Neural cell (in vitro differentiated cells): ENCODE measurements at regions not wholly inside any gene's neighbourhood (a gene's known extent, or its start where the extent isn't known, plus 50 kb on each side); places are given as distances from the start of the nearest gene placed in this dataset.

ENCODE experiments used
- H2AFZ ChIP-seq: fragments of 200-600, 300-800 bp; sonication (generic), shearing (Covaris generic); 2 replicates; pipeline ENCODE4 v1.6.0; 2014; ENCODE audit warnings: low read depth, mild to moderate bottlenecking, antibody characterized with exemption, low read length, moderate library complexity
- H3F3A ChIP-seq: fragments of 200-600 bp; shearing (Covaris generic); 2 replicates; pipeline ENCODE4 v1.6.1; 2016; ENCODE audit warnings: mild to moderate bottlenecking, moderate library complexity, mixed read lengths, antibody characterized with exemption, low read length; ENCODE audit not compliant: insufficient read depth, poor library complexity, severe bottlenecking
- H3K27ac ChIP-seq: fragments of 200-600, 300-800 bp; sonication (generic), shearing (Covaris generic); 2 replicates; pipeline ENCODE4 v1.5.1; 2014; ENCODE audit warnings: mild to moderate bottlenecking, low read length, moderate library complexity
- H3K27me3 ChIP-seq: fragments of 300-800, 200-600 bp; sonication (generic), shearing (Covaris generic); 2 replicates; pipeline ENCODE4 v1.6.0; 2014; ENCODE audit warnings: mild to moderate bottlenecking, low read depth, low read length, moderate library complexity; ENCODE audit not compliant: insufficient read depth
- H3K36me3 ChIP-seq: fragments of 300-800, 200-600 bp; sonication (generic), shearing (Covaris generic); 2 replicates; pipeline ENCODE4 v1.5.1; 2014; ENCODE audit warnings: mild to moderate bottlenecking, antibody characterized with exemption, low read length, moderate library complexity; ENCODE audit not compliant: insufficient read depth
- H3K4me2 ChIP-seq: fragments of 300-800, 200-600 bp; sonication (generic), shearing (Covaris generic); 2 replicates; pipeline ENCODE4 v1.6.0; 2014; ENCODE audit warnings: mild to moderate bottlenecking, low read length
- H3K4me3 ChIP-seq: fragments of 300-800, 200-600 bp; sonication (generic), shearing (Covaris generic); 2 replicates; pipeline ENCODE4 v1.5.1; 2014; ENCODE audit warnings: mild to moderate bottlenecking, low read length, moderate library complexity
- H3K79me2 ChIP-seq: fragments of 200-600 bp; shearing (Covaris generic); replicated peaks from 2 replicates; pipeline ENCODE4 v1.6.0; 2014; ENCODE audit warnings: mild to moderate bottlenecking, low read length, moderate library complexity; ENCODE audit not compliant: insufficient read depth
- H3K9ac ChIP-seq: fragments of 300-800, 200-600 bp; sonication (generic), shearing (Covaris generic); 2 replicates; pipeline ENCODE4 v1.6.1; 2016; ENCODE audit warnings: mild to moderate bottlenecking, low read length, mixed read lengths
- H3K9me2 ChIP-seq: fragments of 200-600 bp; shearing (Covaris generic); 2 replicates; pipeline ENCODE4 v1.6.1; 2016; ENCODE audit warnings: mild to moderate bottlenecking, low read length, mixed read lengths; ENCODE audit not compliant: insufficient read depth
- H3K9me3 ChIP-seq: fragments of 200-600, 300-800 bp; sonication (generic), shearing (Covaris generic); 2 replicates; pipeline ENCODE4 v1.6.1; 2016; ENCODE audit warnings: mild to moderate bottlenecking, mixed run types, low read length, moderate library complexity, mixed read lengths
- H4K20me1 ChIP-seq: fragments of 200-600 bp; shearing (Covaris generic); 2 replicates; pipeline ENCODE4 v1.6.1; 2016; ENCODE audit warnings: mild to moderate bottlenecking, mixed run types; ENCODE audit not compliant: insufficient read depth
- CTCF ChIP-seq: fragments of 450-650 bp; IDR thresholded peaks from 2 replicates; pipeline ENCODE4 v1.5.1; 2014; ENCODE audit warnings: antibody characterized with exemption, mild to moderate bottlenecking, moderate library complexity; ENCODE audit not compliant: poor library complexity, severe bottlenecking
- EP300 ChIP-seq: fragments of 450-650 bp; conservative IDR thresholded peaks from 2 replicates; pipeline ENCODE4 v1.6.1; 2014; ENCODE audit warnings: antibody characterized with exemption, mild to moderate bottlenecking, moderate library complexity; ENCODE audit not compliant: poor library complexity, severe bottlenecking
- EZH2 ChIP-seq: fragments of 200-600, 300-800 bp; shearing (Covaris generic), sonication (generic); IDR thresholded peaks from 2 replicates; pipeline ENCODE4 v1.6.1; 2014; ENCODE audit warnings: antibody characterized with exemption, low read length, borderline replicate concordance, mild to moderate bottlenecking; ENCODE audit not compliant: insufficient read depth, poor library complexity, severe bottlenecking
- MXI1 ChIP-seq: fragments of 450-650 bp; conservative IDR thresholded peaks from 2 replicates; pipeline ENCODE4 v1.6.1; 2014; ENCODE audit warnings: antibody characterized with exemption, mild to moderate bottlenecking; ENCODE audit not compliant: poor library complexity, severe bottlenecking
- POLR2AphosphoS5 ChIP-seq: IDR thresholded peaks from 2 replicates; pipeline ENCODE4 v1.6.1; 2012
- RAD21 ChIP-seq: fragments of 450-650 bp; conservative IDR thresholded peaks from 2 replicates; pipeline ENCODE4 v1.6.1; 2014; ENCODE audit warnings: antibody characterized with exemption, mild to moderate bottlenecking, moderate library complexity
- SMC3 ChIP-seq: fragments of 450-650 bp; conservative IDR thresholded peaks from 2 replicates; pipeline ENCODE4 v1.6.1; 2014; ENCODE audit warnings: antibody characterized with exemption, mild to moderate bottlenecking, moderate library complexity; ENCODE audit not compliant: poor library complexity
- TAF1 ChIP-seq: IDR thresholded peaks from 2 replicates; pipeline ENCODE4 v1.6.1; 2012; ENCODE audit warnings: low read depth
- TF ChIP-seq, protein P1 (sequence below): IDR thresholded peaks from 2 replicates; pipeline ENCODE4 v1.6.1; 2012; ENCODE audit warnings: borderline replicate concordance

DNA sequence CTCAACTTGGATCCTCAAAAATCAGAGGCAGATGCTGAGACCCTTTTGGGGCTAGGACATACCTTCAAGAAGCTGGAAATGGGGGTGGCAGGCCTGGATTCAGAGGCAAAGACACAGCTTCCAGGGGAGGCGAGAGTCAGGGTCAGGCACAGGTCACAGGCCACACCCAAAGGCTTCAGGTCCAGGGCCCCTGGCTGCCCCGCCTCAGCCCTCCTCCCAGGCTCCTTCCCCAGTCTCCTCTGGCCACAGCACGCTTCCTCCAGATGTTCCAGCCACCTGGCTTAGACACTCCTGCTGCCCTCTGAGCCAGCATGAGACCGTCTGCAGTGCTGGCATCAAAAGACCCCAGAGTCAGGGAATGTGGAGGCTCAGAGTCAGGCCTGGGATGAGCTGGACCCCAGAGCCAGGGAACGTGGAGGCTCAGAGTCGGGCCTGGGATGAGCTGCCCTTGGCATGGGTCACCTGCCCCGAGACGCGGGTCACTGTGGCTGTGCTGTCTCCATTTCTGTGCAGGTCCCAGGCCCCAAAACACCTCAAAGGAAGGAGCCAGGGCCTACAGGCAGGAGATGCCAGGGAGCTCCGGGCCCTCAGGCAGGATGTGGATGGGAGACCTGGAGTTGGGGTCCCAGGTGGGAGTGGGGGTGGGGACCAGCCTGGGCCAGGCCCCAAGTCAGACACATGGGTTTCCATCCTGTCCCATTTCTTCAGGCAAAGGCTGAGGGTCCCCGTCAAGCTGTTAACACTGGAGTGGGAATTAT, 58.9 kb downstream of the DIO3 start:
- Histone ChIP-seq H3K27me3 (no peaks in the 10 kb centered on the region), H3K27ac (no peak overlapping the region), H3K36me3 (no peaks in the 10 kb centered on the region), H3F3A (no peaks in the 10 kb centered on the region), H2AFZ (no peak overlapping the region), H3K9me2 (no peaks in the 10 kb centered on the region), H3K9ac (no peak overlapping the region), H4K20me1 (no peaks in the 10 kb centered on the region), H3K4me2 (no peak overlapping the region), H3K79me2 (no peaks in the 10 kb centered on the region), H3K4me3 (no peak overlapping the region), H3K9me3 (no peaks in the 10 kb centered on the region)
- TF ChIP-seq EP300 (no peak), RAD21 (no peak), TAF1 (no peak), SMC3 (no peak), CTCF (no peak), POLR2AphosphoS5 (no peak), EZH2 (no peak)
- TF ChIP-seq, protein P1, sequence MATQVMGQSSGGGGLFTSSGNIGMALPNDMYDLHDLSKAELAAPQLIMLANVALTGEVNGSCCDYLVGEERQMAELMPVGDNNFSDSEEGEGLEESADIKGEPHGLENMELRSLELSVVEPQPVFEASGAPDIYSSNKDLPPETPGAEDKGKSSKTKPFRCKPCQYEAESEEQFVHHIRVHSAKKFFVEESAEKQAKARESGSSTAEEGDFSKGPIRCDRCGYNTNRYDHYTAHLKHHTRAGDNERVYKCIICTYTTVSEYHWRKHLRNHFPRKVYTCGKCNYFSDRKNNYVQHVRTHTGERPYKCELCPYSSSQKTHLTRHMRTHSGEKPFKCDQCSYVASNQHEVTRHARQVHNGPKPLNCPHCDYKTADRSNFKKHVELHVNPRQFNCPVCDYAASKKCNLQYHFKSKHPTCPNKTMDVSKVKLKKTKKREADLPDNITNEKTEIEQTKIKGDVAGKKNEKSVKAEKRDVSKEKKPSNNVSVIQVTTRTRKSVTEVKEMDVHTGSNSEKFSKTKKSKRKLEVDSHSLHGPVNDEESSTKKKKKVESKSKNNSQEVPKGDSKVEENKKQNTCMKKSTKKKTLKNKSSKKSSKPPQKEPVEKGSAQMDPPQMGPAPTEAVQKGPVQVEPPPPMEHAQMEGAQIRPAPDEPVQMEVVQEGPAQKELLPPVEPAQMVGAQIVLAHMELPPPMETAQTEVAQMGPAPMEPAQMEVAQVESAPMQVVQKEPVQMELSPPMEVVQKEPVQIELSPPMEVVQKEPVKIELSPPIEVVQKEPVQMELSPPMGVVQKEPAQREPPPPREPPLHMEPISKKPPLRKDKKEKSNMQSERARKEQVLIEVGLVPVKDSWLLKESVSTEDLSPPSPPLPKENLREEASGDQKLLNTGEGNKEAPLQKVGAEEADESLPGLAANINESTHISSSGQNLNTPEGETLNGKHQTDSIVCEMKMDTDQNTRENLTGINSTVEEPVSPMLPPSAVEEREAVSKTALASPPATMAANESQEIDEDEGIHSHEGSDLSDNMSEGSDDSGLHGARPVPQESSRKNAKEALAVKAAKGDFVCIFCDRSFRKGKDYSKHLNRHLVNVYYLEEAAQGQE = no peak

GRCh38 chr14:101620821-101621785, 59.8 kb downstream of the DIO3 start:
- Histone ChIP-seq H3K9me2 (no peaks in the 10 kb centered on the region), H3K4me3 (no peak overlapping the region), H3K9ac (no peak overlapping the region), H4K20me1 (no peaks in the 10 kb centered on the region), H3K9me3 (no peaks in the 10 kb centered on the region), H3F3A (no peaks in the 10 kb centered on the region), H3K4me2 (no peak overlapping the region), H3K79me2 (no peaks in the 10 kb centered on the region), H2AFZ (no peak overlapping the region), H3K36me3 (no peaks in the 10 kb centered on the region), H3K27ac (no peak overlapping the region), H3K27me3 (no peaks in the 10 kb centered on the region)
- TF ChIP-seq SMC3 = no peak
- TF ChIP-seq, protein P1 = no peak
- TF ChIP-seq EZH2 = no peak
- TF ChIP-seq MXI1 = no peak
- TF ChIP-seq POLR2AphosphoS5 = no peak
- no peak for TF ChIP-seq EP300
- no peak for TF ChIP-seq RAD21
- no peak for TF ChIP-seq TAF1
- TF ChIP-seq CTCF = no peak
